ENCODE measurements at regions not wholly inside any gene's neighbourhood (a gene's known extent, or its start where the extent isn't known, plus 50 kb on each side); places are given as distances from the start of the nearest gene placed in this dataset.

- TF ChIP-seq EZH2 (IDR thresholded peaks at IDR 0.05; ENCODE audit: insufficient read depth, poor library complexity, severe bottlenecking) (no peak), EZH2phosphoT487 (IDR thresholded peaks at IDR 0.05; ENCODE audit: insufficient read depth, low read depth) (no peak)
Measured at GRCh38 chr4:125393825-125394224, 79.1 kb downstream of the FAT4 start.

All from GM23248 (cell line).